ENCODE measurements at regions not wholly inside any gene's neighbourhood (a gene's known extent, or its start where the extent isn't known, plus 50 kb on each side); places are given as distances from the start of the nearest gene placed in this dataset.

DNA sequence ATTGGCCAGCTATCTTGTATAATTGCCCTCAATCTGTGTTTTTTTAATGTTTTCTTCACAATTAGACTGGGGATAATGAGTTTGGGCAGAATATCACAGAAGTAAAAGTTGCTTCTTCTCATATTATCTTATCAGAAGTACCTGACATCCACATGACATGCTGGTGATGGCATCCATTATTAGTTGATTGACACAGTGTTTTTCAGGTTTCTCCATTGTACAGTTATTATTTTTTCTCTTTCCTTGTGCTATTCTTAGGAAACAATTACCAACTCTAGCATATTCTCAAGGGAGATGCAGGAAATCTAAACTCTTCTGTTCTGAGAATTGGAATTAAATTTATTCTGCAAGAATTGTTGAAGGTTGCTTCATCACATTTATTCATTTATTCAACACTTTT, 1000.1 kb upstream of the LCORL start:
- TF ChIP-seq ISL1 (CRISPR knock-in tag; IDR thresholded peaks at IDR 0.05) (no peak), BACH2 (CRISPR knock-in tag; IDR thresholded peaks at IDR 0.05; ENCODE audit: borderline replicate concordance) (no peak), ZFP3 (CRISPR knock-in tag; IDR thresholded peaks at IDR 0.05) (no peak), RARB (CRISPR knock-in tag; IDR thresholded peaks at IDR 0.05) (no peak), ZNF70 (CRISPR knock-in tag; IDR thresholded peaks at IDR 0.05) (no peak)
- TF ChIP-seq, protein P1, sequence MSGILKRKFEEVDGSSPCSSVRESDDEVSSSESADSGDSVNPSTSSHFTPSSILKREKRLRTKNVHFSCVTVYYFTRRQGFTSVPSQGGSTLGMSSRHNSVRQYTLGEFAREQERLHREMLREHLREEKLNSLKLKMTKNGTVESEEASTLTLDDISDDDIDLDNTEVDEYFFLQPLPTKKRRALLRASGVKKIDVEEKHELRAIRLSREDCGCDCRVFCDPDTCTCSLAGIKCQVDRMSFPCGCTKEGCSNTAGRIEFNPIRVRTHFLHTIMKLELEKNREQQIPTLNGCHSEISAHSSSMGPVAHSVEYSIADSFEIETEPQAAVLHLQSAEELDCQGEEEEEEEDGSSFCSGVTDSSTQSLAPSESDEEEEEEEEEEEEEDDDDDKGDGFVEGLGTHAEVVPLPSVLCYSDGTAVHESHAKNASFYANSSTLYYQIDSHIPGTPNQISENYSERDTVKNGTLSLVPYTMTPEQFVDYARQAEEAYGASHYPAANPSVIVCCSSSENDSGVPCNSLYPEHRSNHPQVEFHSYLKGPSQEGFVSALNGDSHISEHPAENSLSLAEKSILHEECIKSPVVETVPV (CRISPR knock-in tag; IDR thresholded peaks at IDR 0.05), result no peak

Measured in SK-N-SH treated with all-trans-retinoic acid at 6 μM for 48 hours (cell line).